IPS DF 4.7 (cell line): ENCODE measurements at regions not wholly inside any gene's neighbourhood (a gene's known extent, or its start where the extent isn't known, plus 50 kb on each side); places are given as distances from the start of the nearest gene placed in this dataset.
"Not testable (repeated sequence)": the region's sequence is repeated elsewhere in the genome, so short reads cannot be mapped to it uniquely, and the experiment has no call there.

Experiments
- DNase-seq: peaks from one replicate; pipeline ENCODE4 v3.0.0-alpha.2; 2013; ENCODE audit warnings: low spot score; ENCODE audit errors: extremely low read depth

GRCh38 chr6:99668036-99668705, 61.5 kb downstream of the PRDM13 start:
- no peak for DNase-seq

GRCh38 chr6:99689916-99690685, 83.5 kb downstream of the PRDM13 start:
- DNase-seq: no peak

DNA sequence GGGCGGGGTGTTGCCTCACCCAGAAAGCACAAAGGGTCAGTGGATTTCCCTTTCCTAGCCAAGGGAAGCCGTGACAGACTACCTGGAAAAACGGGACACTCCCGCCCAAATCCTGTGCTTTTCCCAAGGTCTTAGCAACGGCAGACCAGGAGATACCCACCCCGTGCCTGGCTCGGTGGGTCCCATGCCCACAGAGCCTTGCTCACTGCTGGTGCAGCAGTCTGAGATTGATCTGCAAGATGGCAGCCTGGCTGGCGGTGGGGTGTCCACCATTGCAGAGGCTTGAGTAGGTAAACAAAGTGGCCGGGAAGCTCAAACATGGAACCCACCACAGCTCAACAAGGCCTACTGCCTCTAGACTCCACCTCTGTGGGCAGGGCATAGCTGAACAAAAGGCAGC, 95.7 kb downstream of the PRDM13 start:
- DNase-seq: not testable (repeated sequence)

GRCh38 chr6:99709062-99709461, 102.4 kb downstream of the PRDM13 start:
- no peak for DNase-seq

GRCh38 chr6:99711302-99711701, 104.7 kb downstream of the PRDM13 start:
- DNase-seq: no peak

GRCh38 chr6:99711925-99712324, 105.3 kb downstream of the PRDM13 start:
- DNase-seq: no peak

- DNase-seq: no peak
These were observed 105.9 kb downstream of the PRDM13 start for GRCh38 chr6:99712519-99712918.

DNA sequence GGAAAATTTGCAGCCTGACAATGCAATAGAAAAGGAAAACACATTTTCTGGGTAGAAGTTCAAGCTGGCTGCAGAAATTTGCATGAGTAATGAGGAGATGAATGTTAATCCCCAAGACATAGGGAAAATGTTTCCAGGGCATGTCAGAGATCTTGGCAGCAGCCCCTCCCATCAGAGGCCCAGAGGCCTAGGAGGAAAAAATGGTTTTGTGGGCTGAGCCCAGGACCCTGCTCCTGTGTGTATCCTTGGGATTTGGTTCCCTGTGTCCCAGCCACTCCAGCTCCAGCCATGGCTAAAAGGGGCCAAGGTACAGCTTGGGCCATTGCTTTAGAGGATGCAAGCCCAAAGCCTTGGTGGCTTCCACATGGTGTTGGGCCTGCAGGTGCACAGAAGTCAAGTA, 115.4 kb downstream of the PRDM13 start:
- DNase-seq: not testable (repeated sequence)

- DNase-seq: not testable (repeated sequence)
These were observed 123.6 kb downstream of the PRDM13 start for GRCh38 chr6:99730237-99730636.

- no peak for DNase-seq
These were observed 129.7 kb downstream of the PRDM13 start for GRCh38 chr6:99736302-99736701.

DNA sequence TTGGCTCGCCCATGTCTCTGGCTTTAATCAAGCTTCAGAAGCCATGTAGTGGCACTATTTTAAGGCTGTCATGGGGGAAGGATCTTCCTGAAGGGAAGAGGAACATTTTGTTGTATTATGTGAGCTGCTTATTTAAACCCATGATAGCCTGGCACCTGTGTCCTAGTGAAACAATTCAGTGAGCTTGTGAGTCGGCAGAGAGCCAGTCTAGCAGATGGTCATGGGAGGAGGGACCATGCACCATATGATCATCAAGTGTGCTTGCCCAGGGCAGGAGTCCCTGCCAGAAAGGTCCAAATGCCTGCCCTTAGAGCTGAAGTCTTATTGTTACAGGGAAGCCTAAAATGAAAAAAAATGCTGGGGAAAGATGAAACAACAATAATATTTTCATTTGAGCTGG, 132.9 kb downstream of the PRDM13 start:
- DNase-seq: no peak

DNA sequence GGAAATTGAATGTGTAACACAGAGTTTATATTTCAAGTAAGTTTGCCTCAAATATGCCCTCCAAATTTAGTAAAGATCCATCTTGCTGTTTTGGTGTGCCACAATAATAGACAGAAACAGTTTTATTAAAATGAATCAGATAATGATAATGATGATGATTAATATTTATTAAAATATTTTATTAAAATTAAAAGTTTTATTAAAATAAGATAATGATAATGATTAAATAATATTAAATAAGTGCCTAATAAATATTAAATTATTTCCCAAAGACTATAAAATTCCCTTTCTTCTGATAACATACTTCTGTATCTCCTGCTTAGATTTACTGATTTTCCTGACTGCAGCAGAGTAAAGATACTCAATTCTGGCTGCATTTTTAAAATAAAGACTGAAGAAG, 134.5 kb downstream of the PRDM13 start:
- no peak for DNase-seq

DNA sequence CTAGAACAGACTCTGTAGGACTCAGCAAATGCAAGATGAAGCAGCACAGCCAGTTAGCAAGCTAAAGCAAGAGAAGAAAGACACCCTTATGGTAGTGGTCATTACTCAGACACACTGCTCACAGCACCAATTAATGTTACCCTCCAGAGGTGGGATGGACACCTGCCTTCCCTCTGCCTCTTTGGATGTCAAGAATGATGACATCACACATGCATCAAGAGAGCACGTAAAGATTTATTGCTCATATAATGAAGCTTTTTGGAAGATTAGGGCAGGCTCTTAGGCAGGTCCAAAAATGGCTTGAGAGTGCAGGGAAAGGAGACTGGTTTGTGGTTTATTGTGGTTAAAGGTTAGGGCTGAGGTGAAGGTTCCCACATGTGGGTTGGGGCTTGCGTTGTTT, 137.0 kb downstream of the PRDM13 start:
- DNase-seq: no peak

GRCh38 chr6:99745651-99746050, 139.0 kb downstream of the PRDM13 start:
- DNase-seq: no peak

GRCh38 chr6:99746261-99746895, 139.7 kb downstream of the PRDM13 start:
- peak; percentile 30 for DNase-seq

DNA sequence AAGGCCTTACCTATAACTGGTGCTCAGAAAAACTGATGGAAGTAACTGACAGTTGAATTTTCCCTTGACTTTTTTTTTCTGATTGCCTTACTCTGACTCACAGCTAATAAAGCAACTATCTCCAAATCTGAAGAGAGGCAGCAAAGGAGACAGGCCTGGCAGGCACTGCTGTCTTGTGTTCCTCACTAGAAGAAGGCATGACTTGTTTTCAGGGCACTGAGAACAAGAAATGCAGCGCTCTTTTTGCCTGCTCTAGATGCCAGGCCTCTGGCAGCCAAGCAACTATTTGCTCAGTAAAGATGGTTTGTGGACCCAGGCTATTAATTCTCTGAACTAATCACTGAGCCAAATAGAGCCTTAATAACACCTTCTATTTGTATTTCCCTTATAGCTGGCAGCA, 155.1 kb downstream of the PRDM13 start:
- DNase-seq: no peak

DNA sequence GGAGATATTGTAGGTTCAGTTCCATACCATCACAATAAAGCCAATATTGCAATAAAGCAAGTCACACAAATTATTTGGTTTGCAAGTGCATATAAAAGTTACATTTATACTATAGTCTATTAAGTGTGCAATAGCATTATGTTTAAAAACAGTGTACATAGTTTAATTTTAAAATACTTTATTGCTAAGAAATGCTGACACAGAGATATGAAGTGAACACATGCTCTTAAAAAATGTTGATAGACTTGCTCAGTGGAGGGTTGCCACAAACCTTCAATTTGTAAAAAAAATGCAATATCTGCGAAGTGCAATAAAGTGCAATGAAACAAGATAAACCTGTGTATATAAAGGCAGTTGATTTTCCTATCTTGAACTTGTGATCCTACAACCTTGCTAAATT, 161.5 kb downstream of the PRDM13 start:
- no peak for DNase-seq

GRCh38 chr6:99779631-99780555, 173.3 kb downstream of the PRDM13 start:
- no peak for DNase-seq

- DNase-seq: no peak
These were observed 173.9 kb downstream of the PRDM13 start for GRCh38 chr6:99780556-99780885.

- DNase-seq: no peak
These were observed 183.1 kb downstream of the PRDM13 start for GRCh38 chr6:99789767-99790166.

DNA sequence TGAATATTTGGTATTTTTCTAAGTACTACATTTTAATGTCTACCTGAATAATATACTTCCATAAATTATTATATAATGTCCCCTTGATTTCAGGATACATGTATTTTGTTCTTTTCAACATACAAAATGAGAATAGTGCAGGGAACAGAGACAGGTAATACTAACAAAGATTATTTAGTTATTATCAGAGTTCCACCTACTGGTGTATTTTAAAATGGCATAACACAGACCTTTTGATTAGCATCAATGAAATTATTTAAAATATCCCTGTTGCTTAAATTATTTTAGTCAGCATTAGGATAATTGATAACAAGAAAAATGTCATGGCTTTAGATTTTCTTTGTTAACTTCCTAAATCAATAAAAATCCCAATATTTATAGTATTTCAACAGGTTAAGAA, 184.0 kb downstream of the PRDM13 start:
- DNase-seq: no peak

DNA sequence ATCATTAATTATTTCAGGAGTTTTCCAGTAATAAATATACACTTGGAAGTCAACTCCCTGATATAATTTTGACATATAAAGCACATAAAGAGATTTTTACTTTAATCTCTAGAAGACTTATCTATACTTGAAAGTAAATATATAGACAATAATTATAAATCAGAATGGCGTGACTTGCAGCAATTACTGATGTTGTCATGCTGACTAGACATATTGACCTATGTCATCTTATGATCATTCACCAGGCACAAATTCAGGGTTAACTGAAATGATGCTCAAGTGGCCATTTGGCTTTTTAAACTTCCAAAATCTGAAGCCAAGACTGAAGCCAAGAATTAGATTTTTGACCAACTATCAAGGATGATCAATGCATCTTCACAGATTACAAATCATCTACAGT, 192.2 kb downstream of the MCHR2 start:
- no peak for DNase-seq
